WTC11 (cell line): ENCODE measurements at regions not wholly inside any gene's neighbourhood (a gene's known extent, or its start where the extent isn't known, plus 50 kb on each side); places are given as distances from the start of the nearest gene placed in this dataset.

Experiments
- CREB1 ChIP-seq: sonication (generic); formaldehyde crosslinking; IDR thresholded peaks from 2 replicates; pipeline ENCODE4 v1.8.0; 2023; ENCODE audit warnings: mild to moderate bottlenecking, missing genetic modification reagents
- ELF4 ChIP-seq: sonication (generic); formaldehyde crosslinking; IDR thresholded peaks from 2 replicates; pipeline ENCODE4 v1.8.1; 2022; ENCODE audit warnings: low read depth, mild to moderate bottlenecking, moderate library complexity, missing genetic modification reagents
- FOXJ3 ChIP-seq: sonication (generic); formaldehyde crosslinking; IDR thresholded peaks from 2 replicates; pipeline ENCODE4 v1.9.0; 2021; ENCODE audit warnings: missing genetic modification reagents, mild to moderate bottlenecking, borderline replicate concordance
- KAT7 ChIP-seq: sonication (generic); formaldehyde crosslinking; IDR thresholded peaks from 2 replicates; pipeline ENCODE4 v1.8.1; 2023; ENCODE audit warnings: missing genetic modification reagents, mild to moderate bottlenecking, borderline replicate concordance
- NFYB ChIP-seq: sonication (generic); formaldehyde crosslinking; conservative IDR thresholded peaks from 2 replicates; pipeline ENCODE4 v1.8.0; 2022; ENCODE audit warnings: low read depth, missing genetic modification reagents
- TF ChIP-seq, protein P1 (sequence below): fragments of 200-600 bp; IDR thresholded peaks from 2 replicates; pipeline ENCODE4 v1.8.0; 2022; ENCODE audit warnings: antibody characterized with exemption
- TF ChIP-seq, protein P2 (sequence below): sonication (generic); formaldehyde crosslinking; IDR thresholded peaks from 2 replicates; pipeline ENCODE4 v1.8.0; 2022; ENCODE audit warnings: mild to moderate bottlenecking, missing genetic modification reagents
- TF ChIP-seq, protein P3 (sequence below): sonication (generic); formaldehyde crosslinking; IDR thresholded peaks from 2 replicates; pipeline ENCODE4 v1.8.1; 2023; ENCODE audit warnings: mild to moderate bottlenecking, missing genetic modification reagents
- TF ChIP-seq, protein P4 (sequence below): sonication (generic); formaldehyde crosslinking; IDR thresholded peaks from 2 replicates; pipeline ENCODE4 v1.8.1; 2022; ENCODE audit warnings: mild to moderate bottlenecking, moderate library complexity, missing genetic modification reagents
- TF ChIP-seq, protein P5 (sequence below): fragments of 250-450 bp; sonication (Bioruptor Pico); IDR thresholded peaks from 2 replicates; pipeline ENCODE4 v2.1.2; 2022; ENCODE audit warnings: mild to moderate bottlenecking, moderate library complexity
- TF ChIP-seq, protein P6 (sequence below): sonication (generic); formaldehyde crosslinking; conservative IDR thresholded peaks from 2 replicates; pipeline ENCODE4 v1.8.1; 2022; ENCODE audit warnings: mild to moderate bottlenecking, missing genetic modification reagents
- TF ChIP-seq, protein P7 (sequence below): sonication (generic); formaldehyde crosslinking; IDR thresholded peaks from 2 replicates; pipeline ENCODE4 v1.8.1; 2022; ENCODE audit warnings: low read depth, missing genetic modification reagents, borderline replicate concordance

DNA sequence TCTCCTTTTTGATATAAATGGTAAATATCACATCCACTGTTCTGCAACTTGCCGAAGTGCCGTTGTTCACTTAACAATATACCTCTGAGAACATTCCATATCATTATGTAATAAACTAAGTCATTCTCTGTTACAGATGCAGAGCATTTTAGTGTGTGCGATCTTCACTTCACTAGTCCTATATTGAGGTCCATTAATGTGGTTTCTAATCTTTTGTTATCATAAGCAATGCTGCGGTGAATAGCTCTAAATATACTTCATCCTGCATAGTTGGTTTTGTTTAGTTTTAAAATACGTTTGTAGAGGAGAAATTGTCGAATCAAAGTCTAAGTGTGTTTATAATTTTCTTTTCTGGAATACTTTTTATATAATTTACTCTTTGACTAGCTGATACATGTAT is 280.3 kb upstream of the TRIB2 start:
- TF ChIP-seq FOXJ3 (no peak), CREB1 (CRISPR knock-in tag) (no peak), NFYB (no peak), ELF4 (CRISPR knock-in tag) (no peak), KAT7 (CRISPR knock-in tag) (no peak)
- TF ChIP-seq, protein P1, sequence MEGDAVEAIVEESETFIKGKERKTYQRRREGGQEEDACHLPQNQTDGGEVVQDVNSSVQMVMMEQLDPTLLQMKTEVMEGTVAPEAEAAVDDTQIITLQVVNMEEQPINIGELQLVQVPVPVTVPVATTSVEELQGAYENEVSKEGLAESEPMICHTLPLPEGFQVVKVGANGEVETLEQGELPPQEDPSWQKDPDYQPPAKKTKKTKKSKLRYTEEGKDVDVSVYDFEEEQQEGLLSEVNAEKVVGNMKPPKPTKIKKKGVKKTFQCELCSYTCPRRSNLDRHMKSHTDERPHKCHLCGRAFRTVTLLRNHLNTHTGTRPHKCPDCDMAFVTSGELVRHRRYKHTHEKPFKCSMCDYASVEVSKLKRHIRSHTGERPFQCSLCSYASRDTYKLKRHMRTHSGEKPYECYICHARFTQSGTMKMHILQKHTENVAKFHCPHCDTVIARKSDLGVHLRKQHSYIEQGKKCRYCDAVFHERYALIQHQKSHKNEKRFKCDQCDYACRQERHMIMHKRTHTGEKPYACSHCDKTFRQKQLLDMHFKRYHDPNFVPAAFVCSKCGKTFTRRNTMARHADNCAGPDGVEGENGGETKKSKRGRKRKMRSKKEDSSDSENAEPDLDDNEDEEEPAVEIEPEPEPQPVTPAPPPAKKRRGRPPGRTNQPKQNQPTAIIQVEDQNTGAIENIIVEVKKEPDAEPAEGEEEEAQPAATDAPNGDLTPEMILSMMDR, result no peak
- TF ChIP-seq, protein P2, sequence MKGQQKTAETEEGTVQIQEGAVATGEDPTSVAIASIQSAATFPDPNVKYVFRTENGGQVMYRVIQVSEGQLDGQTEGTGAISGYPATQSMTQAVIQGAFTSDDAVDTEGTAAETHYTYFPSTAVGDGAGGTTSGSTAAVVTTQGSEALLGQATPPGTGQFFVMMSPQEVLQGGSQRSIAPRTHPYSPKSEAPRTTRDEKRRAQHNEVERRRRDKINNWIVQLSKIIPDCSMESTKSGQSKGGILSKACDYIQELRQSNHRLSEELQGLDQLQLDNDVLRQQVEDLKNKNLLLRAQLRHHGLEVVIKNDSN (CRISPR knock-in tag), result no peak
- TF ChIP-seq, protein P3, sequence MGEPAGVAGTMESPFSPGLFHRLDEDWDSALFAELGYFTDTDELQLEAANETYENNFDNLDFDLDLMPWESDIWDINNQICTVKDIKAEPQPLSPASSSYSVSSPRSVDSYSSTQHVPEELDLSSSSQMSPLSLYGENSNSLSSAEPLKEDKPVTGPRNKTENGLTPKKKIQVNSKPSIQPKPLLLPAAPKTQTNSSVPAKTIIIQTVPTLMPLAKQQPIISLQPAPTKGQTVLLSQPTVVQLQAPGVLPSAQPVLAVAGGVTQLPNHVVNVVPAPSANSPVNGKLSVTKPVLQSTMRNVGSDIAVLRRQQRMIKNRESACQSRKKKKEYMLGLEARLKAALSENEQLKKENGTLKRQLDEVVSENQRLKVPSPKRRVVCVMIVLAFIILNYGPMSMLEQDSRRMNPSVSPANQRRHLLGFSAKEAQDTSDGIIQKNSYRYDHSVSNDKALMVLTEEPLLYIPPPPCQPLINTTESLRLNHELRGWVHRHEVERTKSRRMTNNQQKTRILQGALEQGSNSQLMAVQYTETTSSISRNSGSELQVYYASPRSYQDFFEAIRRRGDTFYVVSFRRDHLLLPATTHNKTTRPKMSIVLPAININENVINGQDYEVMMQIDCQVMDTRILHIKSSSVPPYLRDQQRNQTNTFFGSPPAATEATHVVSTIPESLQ (CRISPR knock-in tag), result no peak
- TF ChIP-seq, protein P4, sequence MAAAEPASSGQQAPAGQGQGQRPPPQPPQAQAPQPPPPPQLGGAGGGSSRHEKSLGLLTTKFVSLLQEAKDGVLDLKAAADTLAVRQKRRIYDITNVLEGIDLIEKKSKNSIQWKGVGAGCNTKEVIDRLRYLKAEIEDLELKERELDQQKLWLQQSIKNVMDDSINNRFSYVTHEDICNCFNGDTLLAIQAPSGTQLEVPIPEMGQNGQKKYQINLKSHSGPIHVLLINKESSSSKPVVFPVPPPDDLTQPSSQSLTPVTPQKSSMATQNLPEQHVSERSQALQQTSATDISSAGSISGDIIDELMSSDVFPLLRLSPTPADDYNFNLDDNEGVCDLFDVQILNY (CRISPR knock-in tag), result no peak
- TF ChIP-seq, protein P5, sequence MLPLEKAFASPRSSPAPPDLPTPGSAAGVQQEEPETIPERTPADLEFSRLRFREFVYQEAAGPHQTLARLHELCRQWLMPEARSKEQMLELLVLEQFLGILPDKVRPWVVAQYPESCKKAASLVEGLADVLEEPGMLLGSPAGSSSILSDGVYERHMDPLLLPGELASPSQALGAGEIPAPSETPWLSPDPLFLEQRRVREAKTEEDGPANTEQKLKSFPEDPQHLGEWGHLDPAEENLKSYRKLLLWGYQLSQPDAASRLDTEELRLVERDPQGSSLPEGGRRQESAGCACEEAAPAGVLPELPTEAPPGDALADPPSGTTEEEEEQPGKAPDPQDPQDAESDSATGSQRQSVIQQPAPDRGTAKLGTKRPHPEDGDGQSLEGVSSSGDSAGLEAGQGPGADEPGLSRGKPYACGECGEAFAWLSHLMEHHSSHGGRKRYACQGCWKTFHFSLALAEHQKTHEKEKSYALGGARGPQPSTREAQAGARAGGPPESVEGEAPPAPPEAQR (CRISPR knock-in tag), result no peak
- TF ChIP-seq, protein P6, sequence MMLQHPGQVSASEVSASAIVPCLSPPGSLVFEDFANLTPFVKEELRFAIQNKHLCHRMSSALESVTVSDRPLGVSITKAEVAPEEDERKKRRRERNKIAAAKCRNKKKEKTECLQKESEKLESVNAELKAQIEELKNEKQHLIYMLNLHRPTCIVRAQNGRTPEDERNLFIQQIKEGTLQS (CRISPR knock-in tag), result no peak
- TF ChIP-seq, protein P7, sequence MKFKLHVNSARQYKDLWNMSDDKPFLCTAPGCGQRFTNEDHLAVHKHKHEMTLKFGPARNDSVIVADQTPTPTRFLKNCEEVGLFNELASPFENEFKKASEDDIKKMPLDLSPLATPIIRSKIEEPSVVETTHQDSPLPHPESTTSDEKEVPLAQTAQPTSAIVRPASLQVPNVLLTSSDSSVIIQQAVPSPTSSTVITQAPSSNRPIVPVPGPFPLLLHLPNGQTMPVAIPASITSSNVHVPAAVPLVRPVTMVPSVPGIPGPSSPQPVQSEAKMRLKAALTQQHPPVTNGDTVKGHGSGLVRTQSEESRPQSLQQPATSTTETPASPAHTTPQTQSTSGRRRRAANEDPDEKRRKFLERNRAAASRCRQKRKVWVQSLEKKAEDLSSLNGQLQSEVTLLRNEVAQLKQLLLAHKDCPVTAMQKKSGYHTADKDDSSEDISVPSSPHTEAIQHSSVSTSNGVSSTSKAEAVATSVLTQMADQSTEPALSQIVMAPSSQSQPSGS, result no peak
